LoVo (cell line): ENCODE measurements at regions not wholly inside any gene's neighbourhood (a gene's known extent, or its start where the extent isn't known, plus 50 kb on each side); places are given as distances from the start of the nearest gene placed in this dataset.

ENCODE experiments used
- DNase-seq: peaks from one replicate; pipeline ENCODE4 v3.0.0-alpha.2; 2016; ENCODE audit warnings: low spot score

- no peak for DNase-seq
Observed at GRCh38 chr5:98568336-98568735, 205.1 kb upstream of the RGMB start.

GRCh38 chr5:98569288-98569687, 204.2 kb upstream of the RGMB start:
- DNase-seq = no peak

- DNase-seq = peak; percentile 52
Observed at GRCh38 chr5:98570010-98570409, 203.5 kb upstream of the RGMB start.

GRCh38 chr5:98570661-98571191, 202.7 kb upstream of the RGMB start:
- DNase-seq = no peak

GRCh38 chr5:98573834-98574320, 199.6 kb upstream of the RGMB start:
- peak; percentile 2 for DNase-seq

GRCh38 chr5:98576275-98576674, 197.2 kb upstream of the RGMB start:
- DNase-seq = no peak

GRCh38 chr5:98578438-98578837, 195.0 kb upstream of the RGMB start:
- DNase-seq = no peak

GRCh38 chr5:98581112-98581997, 192.1 kb upstream of the RGMB start:
- no peak for DNase-seq

- DNase-seq = no peak
Observed at GRCh38 chr5:98583586-98583985, 189.9 kb upstream of the RGMB start.

- no peak for DNase-seq
Observed at GRCh38 chr5:98585661-98586310, 187.7 kb upstream of the RGMB start.

GRCh38 chr5:98586581-98586980, 186.9 kb upstream of the RGMB start:
- DNase-seq = no peak

GRCh38 chr5:98587166-98587565, 186.3 kb upstream of the RGMB start:
- DNase-seq = no peak

- DNase-seq = no peak
Observed at GRCh38 chr5:98588215-98588614, 185.2 kb upstream of the RGMB start.

- no peak for DNase-seq
Observed at GRCh38 chr5:98593418-98593817, 180.0 kb upstream of the RGMB start.

- DNase-seq = no peak
Observed at GRCh38 chr5:98594098-98594497, 179.4 kb upstream of the RGMB start.

- no peak for DNase-seq
Observed at GRCh38 chr5:98599016-98599415, 174.4 kb upstream of the RGMB start.

- DNase-seq = no peak
Observed at GRCh38 chr5:98602534-98603112, 170.8 kb upstream of the RGMB start.

- no peak for DNase-seq
Observed at GRCh38 chr5:98603456-98603855, 170.0 kb upstream of the RGMB start.

- DNase-seq = no peak
Observed at GRCh38 chr5:98604301-98604700, 169.2 kb upstream of the RGMB start.

- no peak for DNase-seq
Observed at GRCh38 chr5:98604721-98605425, 168.6 kb upstream of the RGMB start.

- DNase-seq = no peak
Observed at GRCh38 chr5:98605426-98605825, 168.0 kb upstream of the RGMB start.

- no peak for DNase-seq
Observed at GRCh38 chr5:98606961-98607360, 166.5 kb upstream of the RGMB start.
